CD4-positive, alpha-beta T cell treated with Interleukin-15 for 1 hour (primary cell): ENCODE measurements at regions not wholly inside any gene's neighbourhood (a gene's known extent, or its start where the extent isn't known, plus 50 kb on each side); places are given as distances from the start of the nearest gene placed in this dataset.
"Not testable (repeated sequence)": the region's sequence is repeated elsewhere in the genome, so short reads cannot be mapped to it uniquely, and the experiment has no call there.

Experiments
- DNase-seq: peaks from one replicate; pipeline ENCODE4 v3.0.0-alpha.2; 2020

- DNase-seq: not testable (repeated sequence)
Measured at GRCh38 chr5:99562937-99563627, 634.3 kb upstream of the CHD1 start.

GRCh38 chr5:99553211-99553810, 624.5 kb upstream of the CHD1 start:
- no peak for DNase-seq

GRCh38 chr5:99544356-99544755, 615.5 kb upstream of the CHD1 start:
- no peak for DNase-seq

GRCh38 chr5:99543841-99544240, 615.0 kb upstream of the CHD1 start:
- DNase-seq: no peak

- not testable (repeated sequence) for DNase-seq
Measured at GRCh38 chr5:99534241-99534640, 605.4 kb upstream of the CHD1 start.

- DNase-seq: not testable (repeated sequence)
Measured at GRCh38 chr5:99521666-99522065, 592.9 kb upstream of the CHD1 start.

- not testable (repeated sequence) for DNase-seq
Measured at GRCh38 chr5:99515864-99516490, 587.2 kb upstream of the CHD1 start.

- not testable (repeated sequence) for DNase-seq
Measured at GRCh38 chr5:99510237-99510866, 581.5 kb upstream of the CHD1 start.

- not testable (repeated sequence) for DNase-seq
Measured at GRCh38 chr5:99509064-99509463, 580.3 kb upstream of the CHD1 start.

GRCh38 chr5:99495456-99495855, 566.6 kb upstream of the CHD1 start:
- not testable (repeated sequence) for DNase-seq

- DNase-seq: not testable (repeated sequence)
Measured at GRCh38 chr5:99478450-99478849, 549.6 kb upstream of the CHD1 start.

GRCh38 chr5:99473328-99473727, 544.5 kb upstream of the CHD1 start:
- DNase-seq: not testable (repeated sequence)

GRCh38 chr5:99471726-99472125, 542.9 kb upstream of the CHD1 start:
- not testable (repeated sequence) for DNase-seq

GRCh38 chr5:99471178-99471577, 542.4 kb upstream of the CHD1 start:
- DNase-seq: not testable (repeated sequence)

GRCh38 chr5:99470636-99471035, 541.8 kb upstream of the CHD1 start:
- DNase-seq: not testable (repeated sequence)

- no peak for DNase-seq
Measured at GRCh38 chr5:99460701-99461100, 531.9 kb upstream of the CHD1 start.

- no peak for DNase-seq
Measured at GRCh38 chr5:99453196-99453595, 524.4 kb upstream of the CHD1 start.

GRCh38 chr5:99449786-99450185, 521.0 kb upstream of the CHD1 start:
- DNase-seq: no peak

- no peak for DNase-seq
Measured at GRCh38 chr5:99445805-99446204, 517.0 kb upstream of the CHD1 start.

GRCh38 chr5:99441235-99441634, 512.4 kb upstream of the CHD1 start:
- DNase-seq: no peak

- DNase-seq: no peak
Measured at GRCh38 chr5:99438619-99439018, 509.8 kb upstream of the CHD1 start.

GRCh38 chr5:99437986-99438385, 509.2 kb upstream of the CHD1 start:
- no peak for DNase-seq

- DNase-seq: not testable (repeated sequence)
Measured at GRCh38 chr5:99423396-99423795, 494.6 kb upstream of the CHD1 start.

GRCh38 chr5:99418640-99419039, 489.8 kb upstream of the CHD1 start:
- DNase-seq: not testable (repeated sequence)
